Endothelial cell of umbilical vein (primary cell): ENCODE measurements at regions not wholly inside any gene's neighbourhood (a gene's known extent, or its start where the extent isn't known, plus 50 kb on each side); places are given as distances from the start of the nearest gene placed in this dataset.

ENCODE experiments used
- BruUV-seq: library from RNA; stranded (reverse); fragments of 400-500 nt; replicated peaks from 2 replicates; lab custom pipeline; 2021; lab: Mats Ljungman, UMichigan
- CTCF ChIA-PET: fragments of 300-600, 350-600 bp; sonication (Branson Sonifier 250); formaldehyde crosslinking; loops from one replicate; lab custom pipeline; 2021; ENCODE audit warnings: antibody characterized with exemption, inconsistent platforms; lab: Charles Lee
- POLR2A ChIA-PET: fragments of 300-600, 350-600 bp; sonication (Branson Sonifier 250); formaldehyde crosslinking; loops from one replicate; lab custom pipeline; 2021; ENCODE audit warnings: antibody characterized with exemption, inconsistent platforms; lab: Charles Lee
- DNase-seq: peaks from one replicate; pipeline ENCODE4 v3.0.0-alpha.2; 2011; ENCODE audit warnings: low read depth, low spot score
- FAIRE-seq: peaks from 2 replicates; lab custom pipeline; 2011; peaks lifted over from hg19 to GRCh38; lab: Jason Lieb, UNC
- H2AFZ ChIP-seq: 2 replicates; pipeline ENCODE4 v1.6.0; 2012; ENCODE audit warnings: low read depth, low read length, control low read depth, inconsistent platforms
- H3K27ac ChIP-seq: 2 replicates; pipeline ENCODE4 v1.5.1; 2011; ENCODE audit warnings: low read depth, mild to moderate bottlenecking, control low read depth, low read length, moderate library complexity; ENCODE audit not compliant: insufficient read depth
- H3K27me3 ChIP-seq, 2 experiments: 2 replicates each; pipeline versions ENCODE4 v1.6.0 to v1.6.1; 2011; ENCODE audit warnings: low read length in 2 of 2, mixed read lengths in 1 of 2; ENCODE audit not compliant: control insufficient read depth in 2 of 2, insufficient read depth in 2 of 2
- H3K36me3 ChIP-seq, 2 experiments: 2 replicates in 1 of 2; 3 replicates in 1 of 2; pipeline ENCODE4 v1.5.1; 2011; ENCODE audit warnings: low read length in 2 of 2, mild to moderate bottlenecking in 1 of 2, moderate library complexity in 1 of 2; ENCODE audit not compliant: control insufficient read depth in 2 of 2, insufficient read depth in 2 of 2; ENCODE audit errors: extremely low read depth in 1 of 2
- H3K4me1 ChIP-seq: 3 replicates; pipeline ENCODE4 v1.5.1; 2011; ENCODE audit warnings: mild to moderate bottlenecking, low read length; ENCODE audit not compliant: control insufficient read depth, insufficient read depth; ENCODE audit errors: extremely low read depth
- H3K4me2 ChIP-seq: 2 replicates; pipeline ENCODE4 v1.6.1; 2011; ENCODE audit warnings: low read length, control low read depth, mixed read lengths; ENCODE audit not compliant: insufficient read depth
- H3K4me3 ChIP-seq, 3 experiments: fragments of 200-600 bp in 1 of 3; sonication (generic), shearing (Covaris generic) in 1 of 3; replicated peaks in 1 of 3; 2 replicates each; pipeline ENCODE4 v1.5.1; 2011 to 2016; ENCODE audit warnings: control low read depth in 3 of 3, low read length in 3 of 3, mild to moderate bottlenecking in 2 of 3, inconsistent platforms in 1 of 3, low read depth in 1 of 3, moderate library complexity in 1 of 3; ENCODE audit not compliant: insufficient read depth in 1 of 3
- H3K79me2 ChIP-seq: 2 replicates; pipeline ENCODE4 v1.6.0; 2012; ENCODE audit warnings: low read length, inconsistent platforms; ENCODE audit not compliant: control insufficient read depth, insufficient read depth
- H3K9ac ChIP-seq: replicated peaks from 2 replicates; pipeline ENCODE3; 2011; ENCODE audit warnings: low read length, control low read depth; ENCODE audit not compliant: insufficient read depth; ENCODE audit errors: extremely low read depth
- H3K9me1 ChIP-seq: replicated peaks from 3 replicates; pipeline ENCODE4 v1.6.0; 2011; ENCODE audit warnings: mild to moderate bottlenecking, low read length; ENCODE audit not compliant: control insufficient read depth, insufficient read depth; ENCODE audit errors: extremely low read depth
- H3K9me3 ChIP-seq: replicated peaks from 2 replicates; pipeline ENCODE4 v1.5.1; 2012; ENCODE audit warnings: low read length, inconsistent platforms; ENCODE audit not compliant: control insufficient read depth, insufficient read depth
- H4K20me1 ChIP-seq: replicated peaks from 2 replicates; pipeline ENCODE3; 2011; ENCODE audit warnings: mild to moderate bottlenecking, low read length; ENCODE audit not compliant: control insufficient read depth, insufficient read depth; ENCODE audit errors: extremely low read depth
- EZH2 ChIP-seq: IDR thresholded peaks from 2 replicates; pipeline ENCODE4 v1.6.1; 2012; ENCODE audit warnings: borderline replicate concordance, low read depth, mild to moderate bottlenecking, moderate library complexity, low read length, inconsistent platforms; ENCODE audit not compliant: severe bottlenecking
- FOS ChIP-seq: IDR thresholded peaks from 2 replicates; pipeline ENCODE4 v1.6.1; 2011; ENCODE audit warnings: mild to moderate bottlenecking, low read length, moderate library complexity, borderline replicate concordance; ENCODE audit not compliant: insufficient read depth
- GATA2 ChIP-seq: IDR thresholded peaks from 2 replicates; pipeline ENCODE4 v1.7.0; 2011; ENCODE audit warnings: low read depth, mild to moderate bottlenecking, moderate library complexity, mixed read lengths, low read length; ENCODE audit not compliant: insufficient read length, insufficient read depth
- MAX ChIP-seq: IDR thresholded peaks from 2 replicates; pipeline ENCODE4 v1.6.1; 2011; ENCODE audit not compliant: insufficient read depth, insufficient read length
- MYC ChIP-seq: IDR thresholded peaks from one replicate; pipeline ENCODE4 v1.6.1; 2011; ENCODE audit warnings: mild to moderate bottlenecking, low read depth, low read length
- POLR2A ChIP-seq: IDR thresholded peaks from 2 replicates; pipeline ENCODE4 v1.6.1; 2012; ENCODE audit warnings: low read depth, mild to moderate bottlenecking, control low read depth, low read length
- POLR2AphosphoS5 ChIP-seq: IDR thresholded peaks from 2 replicates; pipeline ENCODE4 v1.6.1; 2012; ENCODE audit warnings: low read depth, mild to moderate bottlenecking, control low read depth, low read length, moderate library complexity; ENCODE audit not compliant: insufficient read depth
- dilution Hi-C: fragments of 300-500 bp; cut with MboI; formaldehyde crosslinking; loops from one replicate; pipeline ENCODE4 v1.15.0; 2019; ENCODE audit warnings: low sequenced_read_pairs; ENCODE audit not compliant: extremely low pct_ligation_motif_present
- intact Hi-C: fragments of 100-400 bp; cut with micrococcal nuclease; formaldehyde crosslinking; loops from one replicate; pipeline ENCODE4 v1.10.0; 2022

- DNase-seq (no peak), FAIRE-seq (no peak)
- no peak overlapping the region for H3K4me3 ChIP-seq
- dilution Hi-C loops: no loop called here
- H3K4me1 ChIP-seq: no peaks in the 10 kb centered on the region
- no peak overlapping the region for H2AFZ ChIP-seq
- ChIA-PET CTCF (no interaction called here), POLR2A (no interaction called here)
- no peaks in the 10 kb centered on the region for H4K20me1 ChIP-seq
- no peak overlapping the region for H3K4me2 ChIP-seq
- H3K36me3 ChIP-seq: no peaks in the 10 kb centered on the region
- no TSS peak for BruUV-seq
- H3K9ac ChIP-seq: no peak overlapping the region
- intact Hi-C loops: no loop called here
- no peak overlapping the region for H3K27ac ChIP-seq
- H3K79me2 ChIP-seq: no peaks in the 10 kb centered on the region
- TF ChIP-seq MYC: no peak
- TF ChIP-seq POLR2AphosphoS5: no peak
- TF ChIP-seq FOS: no peak
- peaks cover 2 to 24% of the 10 kb centered on the region in 2 experiments for H3K27me3 ChIP-seq
- no peaks in the 10 kb centered on the region for H3K9me3 ChIP-seq
- H3K9me1 ChIP-seq: no peaks in the 10 kb centered on the region
Measured at GRCh38 chr10:14433147-14433546, 102.4 kb upstream of the FRMD4A start.

- no peaks in the 10 kb centered on the region for H4K20me1 ChIP-seq
- no peaks in the 10 kb centered on the region for H3K9me1 ChIP-seq
- no peak for DNase-seq
- no peak overlapping the region for H2AFZ ChIP-seq
- TF ChIP-seq POLR2AphosphoS5 (no peak), MAX (no peak), POLR2A (no peak), GATA2 (no peak), MYC (no peak), FOS (no peak), EZH2 (no peak)
- FAIRE-seq: no peak
- H3K9me3 ChIP-seq: no peaks in the 10 kb centered on the region
- H3K4me2 ChIP-seq: no peak overlapping the region
- H3K36me3 ChIP-seq: no peaks in the 10 kb centered on the region
- no TSS peak for BruUV-seq
- no peaks in the 10 kb centered on the region for H3K79me2 ChIP-seq
- H3K27ac ChIP-seq: no peak overlapping the region
- dilution Hi-C loops (no loop called here), intact Hi-C loops (no loop called here)
- CTCF ChIA-PET: no interaction called here
- peaks cover 2 to 24% of the 10 kb centered on the region in 2 experiments for H3K27me3 ChIP-seq
- H3K4me3 ChIP-seq: no peak overlapping the region
- no peak overlapping the region for H3K9ac ChIP-seq
- no peaks in the 10 kb centered on the region for H3K4me1 ChIP-seq
- POLR2A ChIA-PET: no interaction called here
Measured at GRCh38 chr10:14431868-14432267, 101.1 kb upstream of the FRMD4A start.
